Tibial nerve (tissue), 4 donors: ENCODE measurements at regions not wholly inside any gene's neighbourhood (a gene's known extent, or its start where the extent isn't known, plus 50 kb on each side); places are given as distances from the start of the nearest gene placed in this dataset.

ENCODE experiments used
- CTCF ChIP-seq, 5 experiments: fragments of 200-600 bp in 3 of 5; fragments of 450-650 bp in 2 of 5; sonication (generic) in 3 of 5; IDR thresholded peaks; one replicate each; pipeline ENCODE4 v1.5.1; 2016 to 2019; ENCODE audit warnings: antibody characterized with exemption in 5 of 5, mild to moderate bottlenecking in 3 of 5, moderate library complexity in 2 of 5
- EP300 ChIP-seq, 2 donors: sonication (generic); formaldehyde crosslinking; IDR thresholded peaks; one replicate each; pipeline ENCODE4 v1.6.1; 2017; ENCODE audit warnings: antibody characterized with exemption in 2 of 2, mild to moderate bottlenecking in 1 of 2

GRCh38 chr2:215536510-215536909 is 100.6 kb upstream of the FN1 start:
- TF ChIP-seq CTCF (IDR thresholded peaks at IDR 0.05) = no peak
- TF ChIP-seq EP300 (IDR thresholded peaks at IDR 0.05) = no peak
